Left ventricle myocardium inferior (tissue), 1 donor: ENCODE measurements at regions not wholly inside any gene's neighbourhood (a gene's known extent, or its start where the extent isn't known, plus 50 kb on each side); places are given as distances from the start of the nearest gene placed in this dataset.

Experiments used
- DNase-seq: peaks from one replicate; pipeline ENCODE4 v3.0.0-alpha.2; 2020
- H3K27ac ChIP-seq: fragments of 200-600 bp; replicated peaks from 2 replicates; pipeline ENCODE4 v1.8.0; 2021
- H3K27me3 ChIP-seq: fragments of 200-600 bp; 2 replicates; pipeline ENCODE4 v1.8.0; 2021; ENCODE audit warnings: low read depth
- H3K36me3 ChIP-seq: fragments of 200-600 bp; 2 replicates; pipeline ENCODE4 v1.8.0; 2021
- H3K4me1 ChIP-seq: fragments of 200-600 bp; 2 replicates; pipeline ENCODE4 v1.8.0; 2021
- H3K4me3 ChIP-seq: fragments of 200-600 bp; 2 replicates; pipeline ENCODE4 v1.8.0; 2021; ENCODE audit warnings: mild to moderate bottlenecking, moderate library complexity
- H3K9me3 ChIP-seq: fragments of 200-600 bp; replicated peaks from 2 replicates; pipeline ENCODE4 v1.8.0; 2021
- intact Hi-C: fragments of 100-400 bp; cut with micrococcal nuclease; formaldehyde crosslinking; loops from one replicate; pipeline ENCODE4 v1.11.0; 2022
- TF ChIP-seq, protein P1 (sequence below): fragments of 200-600 bp; IDR thresholded peaks from 2 replicates; pipeline ENCODE4 v1.8.0; 2021; ENCODE audit warnings: antibody characterized with exemption, mild to moderate bottlenecking, borderline replicate concordance
- donor health status: DM: no; HTN: yes; CAD: no; lungs with severe emphysema.

DNA sequence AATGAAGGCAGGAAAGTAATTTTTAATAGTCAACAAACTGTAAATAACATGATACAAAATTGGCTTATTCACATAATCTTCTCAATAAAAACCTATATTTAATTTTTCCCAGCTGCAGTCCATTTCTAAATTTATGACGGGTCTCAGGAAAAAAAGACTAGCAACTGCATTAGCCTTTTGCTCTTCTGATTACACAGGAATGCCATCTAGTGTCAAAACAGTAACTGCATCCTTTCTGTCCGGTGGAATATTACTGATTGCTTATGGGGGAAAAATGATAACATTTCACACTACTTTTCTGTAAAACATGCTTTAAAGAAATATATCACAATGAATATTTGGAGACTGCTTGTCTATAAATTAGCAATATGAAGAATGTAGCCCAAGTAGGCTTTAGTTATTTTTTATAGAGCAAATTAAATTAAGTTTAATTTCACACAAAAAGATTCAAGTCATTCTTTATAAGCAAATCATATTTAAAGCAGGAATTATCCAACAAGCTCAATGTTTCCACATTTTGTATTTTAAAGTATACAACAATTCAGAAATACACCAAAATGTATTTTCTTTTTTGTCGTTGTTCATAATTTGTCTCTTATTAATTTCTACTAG lies 534.7 kb downstream of the CDH10 start:
- H3K36me3 ChIP-seq, result no peaks in the 10 kb centered on the region
- intact Hi-C loops, result no loop called here
- H3K27ac ChIP-seq, result no peak overlapping the region
- no peaks in the 10 kb centered on the region for H3K4me1 ChIP-seq
- no peak for DNase-seq
- no peaks in the 10 kb centered on the region for H3K27me3 ChIP-seq
- TF ChIP-seq, protein P1, sequence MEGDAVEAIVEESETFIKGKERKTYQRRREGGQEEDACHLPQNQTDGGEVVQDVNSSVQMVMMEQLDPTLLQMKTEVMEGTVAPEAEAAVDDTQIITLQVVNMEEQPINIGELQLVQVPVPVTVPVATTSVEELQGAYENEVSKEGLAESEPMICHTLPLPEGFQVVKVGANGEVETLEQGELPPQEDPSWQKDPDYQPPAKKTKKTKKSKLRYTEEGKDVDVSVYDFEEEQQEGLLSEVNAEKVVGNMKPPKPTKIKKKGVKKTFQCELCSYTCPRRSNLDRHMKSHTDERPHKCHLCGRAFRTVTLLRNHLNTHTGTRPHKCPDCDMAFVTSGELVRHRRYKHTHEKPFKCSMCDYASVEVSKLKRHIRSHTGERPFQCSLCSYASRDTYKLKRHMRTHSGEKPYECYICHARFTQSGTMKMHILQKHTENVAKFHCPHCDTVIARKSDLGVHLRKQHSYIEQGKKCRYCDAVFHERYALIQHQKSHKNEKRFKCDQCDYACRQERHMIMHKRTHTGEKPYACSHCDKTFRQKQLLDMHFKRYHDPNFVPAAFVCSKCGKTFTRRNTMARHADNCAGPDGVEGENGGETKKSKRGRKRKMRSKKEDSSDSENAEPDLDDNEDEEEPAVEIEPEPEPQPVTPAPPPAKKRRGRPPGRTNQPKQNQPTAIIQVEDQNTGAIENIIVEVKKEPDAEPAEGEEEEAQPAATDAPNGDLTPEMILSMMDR, result peak; percentile 41
- no peak overlapping the region for H3K4me3 ChIP-seq
- no peaks in the 10 kb centered on the region for H3K9me3 ChIP-seq

DNA sequence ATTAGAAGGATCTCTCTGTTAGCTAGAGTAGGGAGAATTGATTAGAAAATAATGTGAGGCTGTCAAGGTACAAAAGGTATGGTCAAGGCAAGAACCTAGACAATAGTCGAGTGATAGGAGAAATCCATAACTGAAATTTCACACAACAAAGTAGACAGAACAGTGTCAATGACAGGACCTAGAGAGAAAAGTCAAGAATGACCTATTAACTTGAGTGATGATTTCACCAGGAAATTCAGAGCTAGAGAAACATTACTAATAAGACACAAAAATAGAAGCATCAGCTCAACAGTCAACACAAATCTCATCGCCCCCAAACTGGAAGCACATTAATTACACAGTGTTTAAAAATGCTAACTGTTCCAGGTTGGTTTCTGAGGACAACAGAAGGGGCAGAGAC lies 532.4 kb downstream of the CDH10 start:
- intact Hi-C loops, result no loop called here
- H3K4me1 ChIP-seq, result no peaks in the 10 kb centered on the region
- no peak for DNase-seq
- H3K9me3 ChIP-seq, result no peaks in the 10 kb centered on the region
- TF ChIP-seq, protein P1, result no peak
- no peak overlapping the region for H3K4me3 ChIP-seq
- H3K27me3 ChIP-seq, result no peaks in the 10 kb centered on the region
- no peaks in the 10 kb centered on the region for H3K36me3 ChIP-seq
- H3K27ac ChIP-seq, result no peak overlapping the region

DNA sequence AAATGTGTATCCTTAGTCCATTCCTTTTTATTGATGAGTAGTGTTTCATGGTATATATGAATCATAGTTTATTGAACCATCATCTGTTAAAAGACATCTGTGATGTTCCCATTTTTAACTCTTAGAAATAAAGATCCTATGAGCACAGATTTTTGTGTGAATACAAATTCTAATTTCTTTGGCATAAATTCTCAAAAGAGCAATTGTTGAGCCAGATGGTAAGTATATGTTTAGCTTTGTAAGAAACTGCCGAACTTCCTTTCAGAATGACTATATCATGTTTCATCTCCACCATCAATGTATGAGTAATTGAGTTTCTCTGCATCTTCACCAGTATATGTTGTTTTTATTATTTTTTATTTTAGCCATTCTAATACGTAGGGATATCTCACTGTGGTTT lies 526.4 kb downstream of the CDH10 start:
- Histone ChIP-seq H3K4me1 (no peaks in the 10 kb centered on the region), H3K27ac (no peak overlapping the region), H3K36me3 (no peaks in the 10 kb centered on the region), H3K4me3 (no peak overlapping the region), H3K9me3 (peaks cover 8% of the 10 kb centered on the region), H3K27me3 (no peaks in the 10 kb centered on the region)
- TF ChIP-seq, protein P1, result no peak
- intact Hi-C loops, result no loop called here
- DNase-seq, result no peak

DNA sequence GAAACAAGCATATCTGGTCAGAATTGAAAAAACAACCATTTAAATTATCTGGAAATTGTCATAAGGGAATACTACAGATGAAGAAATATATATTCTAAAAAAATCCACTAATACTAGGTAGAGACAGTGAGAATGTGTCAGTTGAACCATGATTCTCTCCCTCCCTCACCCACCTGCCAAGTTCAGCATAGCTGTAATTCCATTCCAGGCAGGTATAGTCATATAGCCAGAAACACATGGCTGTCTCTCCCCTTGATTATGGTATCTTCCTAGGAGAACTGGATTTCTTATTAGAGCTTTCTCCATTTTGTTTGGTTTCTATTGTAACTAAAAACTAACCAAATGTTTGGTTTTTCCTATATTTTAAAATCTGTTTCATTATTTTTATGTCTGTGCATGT lies 509.2 kb downstream of the CDH10 start:
- no peaks in the 10 kb centered on the region for H3K4me1 ChIP-seq
- no peaks in the 10 kb centered on the region for H3K27me3 ChIP-seq
- H3K36me3 ChIP-seq, result no peaks in the 10 kb centered on the region
- DNase-seq, result no peak
- H3K27ac ChIP-seq, result no peak overlapping the region
- TF ChIP-seq, protein P1, result no peak
- no peak overlapping the region for H3K4me3 ChIP-seq
- H3K9me3 ChIP-seq, result no peaks in the 10 kb centered on the region
- intact Hi-C loops, result no loop called here

DNA sequence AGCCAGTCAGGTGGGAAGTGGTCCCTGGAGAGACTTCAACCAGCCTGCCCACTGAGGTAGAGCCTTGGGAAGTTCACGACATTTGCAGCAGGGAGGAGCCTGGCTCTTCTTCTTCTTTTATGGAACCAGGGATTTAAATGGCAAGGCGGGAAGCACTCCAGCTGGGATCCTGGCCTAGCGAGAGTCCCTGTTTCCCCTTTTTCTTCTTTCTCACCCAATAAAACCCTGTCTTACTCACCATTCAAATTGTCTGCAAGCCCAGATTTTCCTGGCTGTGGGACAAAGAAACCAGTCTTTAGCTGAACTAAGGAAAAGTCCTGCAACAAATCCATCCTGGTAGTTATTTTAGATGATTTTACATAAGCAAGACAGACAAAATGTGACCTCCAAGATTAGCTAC lies 503.7 kb downstream of the CDH10 start:
- DNase-seq, result peak; percentile 17

More for the DNA sequence above, 503.7 kb downstream of the CDH10 start:
- Histone ChIP-seq H3K27ac (no peak overlapping the region), H3K4me3 (no peak overlapping the region), H3K36me3 (no peaks in the 10 kb centered on the region), H3K4me1 (no peaks in the 10 kb centered on the region), H3K9me3 (no peaks in the 10 kb centered on the region), H3K27me3 (no peaks in the 10 kb centered on the region)
- TF ChIP-seq, protein P1, result no peak
- intact Hi-C loops, result no loop called here
